SK-N-SH (cell line): ENCODE measurements at regions not wholly inside any gene's neighbourhood (a gene's known extent, or its start where the extent isn't known, plus 50 kb on each side); places are given as distances from the start of the nearest gene placed in this dataset.

Experiments used
- CTCF ChIA-PET: fragments of 300-600, 350-600 bp; formaldehyde crosslinking; extraction: SDS; loops from one replicate; lab custom pipeline; 2021; lab: Yijun Ruan, JAX
- POLR2A ChIA-PET: fragments of 350-600 bp; sonication (Branson Sonifier 250); formaldehyde crosslinking; extraction: SDS; loops from one replicate; lab custom pipeline; 2020; ENCODE audit warnings: antibody characterized with exemption, inconsistent platforms; lab: Yijun Ruan, JAX
- DNase-seq: peaks from one replicate; pipeline ENCODE4 v3.0.0; 2012
- H2AFZ ChIP-seq: fragments of 200-600 bp; sonication (generic); 2 replicates; pipeline ENCODE4 v1.8.1; 2016; ENCODE audit warnings: antibody characterized with exemption, mild to moderate bottlenecking, low read depth
- H3F3A ChIP-seq: fragments of 200-600 bp; sonication (generic); replicated peaks from 2 replicates; pipeline ENCODE3; 2016; ENCODE audit warnings: antibody characterized with exemption, mild to moderate bottlenecking; ENCODE audit not compliant: insufficient read depth
- H3K27ac ChIP-seq, 2 experiments: fragments of 200-500 bp in 1 of 2; fragments of 200-600 bp in 1 of 2; sonication (Bioruptor generic) in 1 of 2; sonication (generic), shearing (Covaris generic) in 1 of 2; 2 replicates each; pipeline versions ENCODE4 v1.5.1 to v1.6.1; 2014 to 2016; ENCODE audit warnings: low read depth in 2 of 2, inconsistent platforms in 1 of 2, low read length in 1 of 2, mild to moderate bottlenecking in 1 of 2, mixed read lengths in 1 of 2
- H3K27me3 ChIP-seq: fragments of 200-600 bp; sonication (generic), shearing (Covaris generic); 2 replicates; pipeline ENCODE4 v1.6.1; 2016; ENCODE audit warnings: mixed run types; ENCODE audit not compliant: insufficient read depth
- H3K36me3 ChIP-seq, 2 experiments: fragments of 200-500 bp in 1 of 2; fragments of 200-600 bp in 1 of 2; sonication (Bioruptor generic) in 1 of 2; sonication (generic) in 1 of 2; replicated peaks in 1 of 2; 2 replicates each; pipeline versions ENCODE3 to v1.5.1; 2014 to 2016; ENCODE audit warnings: low read length in 1 of 2, mild to moderate bottlenecking in 1 of 2; ENCODE audit not compliant: insufficient read depth in 2 of 2, control insufficient read depth in 1 of 2
- H3K4me1 ChIP-seq, 2 experiments: fragments of 200-500 bp in 1 of 2; fragments of 200-600 bp in 1 of 2; sonication (Bioruptor generic) in 1 of 2; sonication (generic), shearing (Covaris generic) in 1 of 2; 2 replicates each; pipeline versions ENCODE4 v1.5.1 to v1.6.1; 2014 to 2016; ENCODE audit warnings: low read depth in 1 of 2, low read length in 1 of 2, mixed run types in 1 of 2; ENCODE audit not compliant: insufficient read depth in 2 of 2, control insufficient read depth in 1 of 2
- H3K4me2 ChIP-seq: fragments of 200-600 bp; sonication (generic), shearing (Covaris generic); 2 replicates; pipeline ENCODE4 v1.6.1; 2017; ENCODE audit warnings: mixed run types
- H3K4me3 ChIP-seq, 2 experiments: fragments of 200-500 bp in 1 of 2; fragments of 200-600 bp in 1 of 2; sonication (Bioruptor generic) in 1 of 2; sonication (generic), shearing (Covaris generic) in 1 of 2; 2 replicates each; pipeline versions ENCODE4 v1.5.1 to v1.8.1; 2014 to 2016; ENCODE audit warnings: low read depth in 2 of 2, inconsistent platforms in 1 of 2, low read length in 1 of 2, mild to moderate bottlenecking in 1 of 2, mixed read lengths in 1 of 2, moderate library complexity in 1 of 2
- H3K79me2 ChIP-seq: fragments of 200-600 bp; sonication (generic); 2 replicates; pipeline ENCODE4 v1.8.1; 2017; ENCODE audit warnings: mild to moderate bottlenecking; ENCODE audit not compliant: insufficient read depth
- H3K9ac ChIP-seq: fragments of 200-600 bp; sonication (generic); 2 replicates; pipeline ENCODE4 v1.6.1; 2017; ENCODE audit warnings: mixed run types
- H3K9me2 ChIP-seq: fragments of 200-600 bp; sonication (generic); 2 replicates; pipeline ENCODE4 v1.6.1; 2017; ENCODE audit warnings: mixed run types
- H3K9me3 ChIP-seq: fragments of 200-600 bp; sonication (generic); 2 replicates; pipeline ENCODE4 v1.6.1; 2017; ENCODE audit warnings: mixed run types, mild to moderate bottlenecking, moderate library complexity
- H4K20me1 ChIP-seq: fragments of 200-600 bp; sonication (generic); 2 replicates; pipeline ENCODE4 v1.6.1; 2017; ENCODE audit warnings: mild to moderate bottlenecking, mixed run types; ENCODE audit not compliant: insufficient read depth
- CHD2 ChIP-seq: fragments of 150-350 bp; IDR thresholded peaks from 2 replicates; pipeline ENCODE4 v1.6.1; 2018; ENCODE audit warnings: low read length; ENCODE audit not compliant: partially characterized antibody
- EP300 ChIP-seq, 2 experiments: IDR thresholded peaks; 2 replicates each; pipeline versions ENCODE4 v1.4.0 to v1.6.1; 2012; ENCODE audit warnings: borderline replicate concordance in 1 of 2, low read depth in 1 of 2, low read length in 1 of 2
- EZH2phosphoT487 ChIP-seq: fragments of 200-600 bp; sonication (generic); IDR thresholded peaks from 2 replicates; pipeline ENCODE4 v1.6.1; 2017; ENCODE audit warnings: low read depth, mixed run types, mild to moderate bottlenecking, antibody characterized with exemption, moderate library complexity, borderline replicate concordance
- FOSL2 ChIP-seq: IDR thresholded peaks from 2 replicates; pipeline ENCODE4 v1.4.0; 2012; ENCODE audit warnings: low read depth, mild to moderate bottlenecking, moderate library complexity, borderline replicate concordance
- FOXJ3 ChIP-seq: sonication (generic); formaldehyde crosslinking; IDR thresholded peaks from 2 replicates; pipeline ENCODE4 v1.5.1; 2020; ENCODE audit warnings: mild to moderate bottlenecking, missing genetic modification reagents
- FOXM1 ChIP-seq: IDR thresholded peaks from 2 replicates; pipeline ENCODE4 v1.4.0; 2012; ENCODE audit warnings: low read depth, mild to moderate bottlenecking
- GABPA ChIP-seq: IDR thresholded peaks from 2 replicates; pipeline ENCODE4 v1.4.0; 2012; ENCODE audit warnings: low read depth, mild to moderate bottlenecking
- JUND ChIP-seq: IDR thresholded peaks from 2 replicates; pipeline ENCODE4 v1.4.0; 2012
- MXI1 ChIP-seq: IDR thresholded peaks from 2 replicates; pipeline ENCODE4 v1.6.1; 2012; ENCODE audit warnings: mild to moderate bottlenecking, low read depth, low read length, improper control_type of control experiment
- NRF1 ChIP-seq: IDR thresholded peaks from 2 replicates; pipeline ENCODE4 v1.6.1; 2012; ENCODE audit warnings: low read depth, mild to moderate bottlenecking, low read length
- PBX3 ChIP-seq: IDR thresholded peaks from 2 replicates; pipeline ENCODE4; 2012
- POLR2AphosphoS5 ChIP-seq: IDR thresholded peaks from 2 replicates; pipeline ENCODE4 v1.6.1; 2012; ENCODE audit warnings: low read depth, low read length
- RCOR1 ChIP-seq: fragments of 150-350 bp; IDR thresholded peaks from 2 replicates; pipeline ENCODE4 v1.6.1; 2017; ENCODE audit warnings: antibody characterized with exemption, low read length
- REST ChIP-seq: IDR thresholded peaks from 2 replicates; pipeline ENCODE4 v1.6.1; 2012; ENCODE audit warnings: mild to moderate bottlenecking, low read depth, low read length, moderate library complexity
- TAF1 ChIP-seq: IDR thresholded peaks from 2 replicates; pipeline ENCODE4 v1.6.1; 2012; ENCODE audit warnings: low read depth, mild to moderate bottlenecking, low read length, moderate library complexity, borderline replicate concordance
- TCF12 ChIP-seq: IDR thresholded peaks from 2 replicates; pipeline ENCODE4 v1.4.0; 2012

GRCh38 chr5:98709681-98710080, 63.8 kb upstream of the RGMB start (continued):
- TF ChIP-seq REST, result no peak
- TF ChIP-seq EP300 (IDR thresholded peaks at IDR 0.05; ENCODE audit: borderline replicate concordance in 1 of 2, low read depth in 1 of 2, low read length in 1 of 2), result no peak
- no peak for TF ChIP-seq CHD2
- no peak for TF ChIP-seq NRF1
- TF ChIP-seq, all 33 proteins: peak for 0

- no peaks in the 10 kb centered on the region for H3K9me2 ChIP-seq
- CTCF ChIA-PET, result no interaction called here
Measured at GRCh38 chr5:98713027-98713426, 60.4 kb upstream of the RGMB start.

More at GRCh38 chr5:98713027-98713426, 60.4 kb upstream of the RGMB start:
- H3K36me3 ChIP-seq, result no peaks in the 10 kb centered on the region
- no peaks in the 10 kb centered on the region for H3K27me3 ChIP-seq
- POLR2A ChIA-PET, result no interaction called here
- H3K4me3 ChIP-seq, result no peak overlapping the region
- H3K4me1 ChIP-seq, result no peaks in the 10 kb centered on the region
- no peak overlapping the region for H3K4me2 ChIP-seq
- no peak overlapping the region for H3K9ac ChIP-seq
- TF ChIP-seq POLR2AphosphoS5 (no peak), FOXJ3 (CRISPR knock-in tag) (no peak), EP300 (IDR thresholded peaks at IDR 0.05; ENCODE audit: borderline replicate concordance in 1 of 2, low read depth in 1 of 2, low read length in 1 of 2) (0 out of 4 replicates have a peak, but pooled peaks of 1 of the 2 experiments have one; percentile 9), FOSL2 (no peak), REST (no peak), TAF1 (no peak), PBX3 (peak; percentile 15; the same call in 1 of the 2 replicates), FOXM1 (0 out of 2 replicates have a peak, but pooled peaks have one; percentile 32), RCOR1 (no peak), EZH2phosphoT487 (no peak), JUND (peak; percentile 5; the same call in 1 of the 2 replicates), GABPA (no peak), TCF12 (peak; percentile 70), MXI1 (no peak)
- H3F3A ChIP-seq, result no peaks in the 10 kb centered on the region
- peak overlapping the region in 1 of 2 experiments; percentile 28; a peak in 3 of 4 replicates for H3K27ac ChIP-seq
- no peaks in the 10 kb centered on the region for H4K20me1 ChIP-seq
- H3K9me3 ChIP-seq, result no peaks in the 10 kb centered on the region
- H3K79me2 ChIP-seq, result no peaks in the 10 kb centered on the region
- no peak overlapping the region for H2AFZ ChIP-seq
- no peak for DNase-seq
